NCI-H446 treated with DMSO at 0.1 percent for 48 hours (cell line): ENCODE measurements at regions not wholly inside any gene's neighbourhood (a gene's known extent, or its start where the extent isn't known, plus 50 kb on each side); places are given as distances from the start of the nearest gene placed in this dataset.

ENCODE experiments used
- DNase-seq: peaks from one replicate; lab custom pipeline; 2025; lab: John Stamatoyannopoulos, UW

DNA sequence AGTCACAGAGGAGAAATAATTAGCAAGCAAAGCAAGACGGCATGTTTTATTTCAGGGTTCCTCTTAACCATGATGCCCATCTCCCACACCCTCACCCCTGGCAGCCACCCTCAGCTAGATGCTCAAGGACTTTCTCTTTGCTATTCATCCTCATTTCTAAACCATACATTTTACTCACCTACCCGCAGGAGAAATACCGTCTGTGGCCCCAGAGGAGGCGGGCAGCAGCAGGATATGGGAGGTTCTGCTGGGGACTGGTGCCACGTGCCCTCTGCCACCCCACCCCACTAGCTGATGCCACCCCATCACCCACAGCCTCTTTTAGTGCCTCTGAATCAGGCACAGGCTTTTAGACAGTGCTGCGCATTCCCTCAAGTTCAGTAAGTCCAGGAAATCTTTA is 168.7 kb upstream of the ITGB1 start:
- DNase-seq, result no peak

DNA sequence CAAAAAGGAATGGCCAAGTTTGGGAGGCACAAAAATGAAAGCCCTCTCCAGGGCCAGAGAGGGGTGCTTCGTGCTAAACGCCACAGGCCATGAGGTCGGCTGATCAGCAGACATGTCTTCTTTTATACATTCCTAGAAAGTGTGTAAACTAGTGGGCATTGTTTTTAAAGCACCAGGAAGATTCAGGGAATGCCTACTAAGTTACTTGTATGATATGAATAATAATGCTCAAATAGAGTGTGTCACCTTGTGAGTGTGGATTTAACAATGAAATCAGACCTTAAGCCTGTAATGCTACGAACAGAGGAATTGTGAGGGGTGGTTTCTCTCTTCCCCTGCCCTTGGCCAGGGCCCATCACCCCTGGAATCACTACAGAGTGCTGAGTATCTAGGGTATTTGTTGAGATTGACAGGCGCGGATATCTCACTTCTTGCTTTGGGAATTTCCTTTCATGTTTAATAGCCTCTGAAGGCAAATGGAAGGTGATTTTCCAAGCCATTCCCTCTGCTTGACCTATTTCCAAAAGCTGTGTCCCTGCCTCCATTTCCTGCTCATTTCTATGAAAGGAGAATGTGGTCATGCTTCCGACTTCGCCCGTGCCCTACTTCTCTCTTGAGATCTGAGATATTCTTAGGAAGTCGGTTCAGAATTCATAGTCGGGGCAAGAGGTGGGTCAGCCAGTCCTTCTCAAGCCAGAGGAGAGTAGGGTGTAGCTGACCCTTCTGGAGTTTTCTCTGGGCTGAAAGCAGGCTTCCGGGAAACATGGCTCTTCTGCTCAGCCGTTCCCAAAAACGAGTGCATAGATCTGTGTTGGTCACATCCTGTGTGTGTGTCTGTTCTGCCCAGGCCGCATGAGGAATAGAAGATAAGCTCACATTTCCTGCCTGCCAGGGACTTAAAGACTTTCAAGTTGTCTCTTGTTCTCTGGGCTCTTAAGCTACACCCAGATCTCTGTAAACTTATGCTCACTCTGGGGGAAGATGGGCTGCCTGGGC is 167.8 kb upstream of the ITGB1 start:
- no peak for DNase-seq

DNA sequence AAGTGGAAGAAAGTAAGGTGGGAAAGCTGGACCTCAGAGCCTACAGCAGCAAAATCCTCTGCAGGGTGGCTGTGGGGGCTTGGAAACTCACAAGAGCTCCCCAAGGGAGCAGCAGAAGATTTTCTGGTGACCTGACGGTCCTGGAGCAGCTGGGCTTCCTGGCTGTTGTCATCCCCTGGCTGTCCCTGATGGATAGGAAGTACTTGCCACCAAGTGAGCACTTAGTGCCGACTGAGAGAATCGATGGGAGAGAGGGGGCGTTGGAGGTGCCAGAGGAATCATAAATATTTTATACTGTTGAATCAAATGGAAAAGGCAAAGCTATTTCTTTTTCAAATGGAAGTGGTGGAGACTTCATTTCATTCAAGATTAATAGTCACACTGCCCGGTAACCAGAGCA is 167.1 kb upstream of the ITGB1 start:
- DNase-seq, result no peak

DNA sequence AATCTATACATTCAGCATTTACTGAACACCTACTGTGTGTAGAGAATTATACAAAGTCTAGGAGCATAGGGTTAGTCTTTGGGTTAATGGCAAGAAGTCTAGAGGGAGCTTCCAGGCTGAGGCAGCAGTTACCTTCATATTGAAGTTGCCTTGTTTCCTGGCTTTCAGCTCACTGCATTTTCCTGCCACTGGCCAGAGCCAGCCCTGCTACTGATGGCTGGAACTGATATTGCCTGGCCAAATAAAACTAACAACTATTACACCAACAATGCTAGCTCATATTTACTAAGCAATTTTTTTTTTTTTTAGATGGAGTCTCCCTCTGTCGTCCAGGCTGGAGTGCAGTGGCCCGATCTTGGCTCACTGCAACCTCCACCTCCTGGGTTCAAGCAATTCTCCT is 165.7 kb upstream of the ITGB1 start:
- DNase-seq, result no peak

DNA sequence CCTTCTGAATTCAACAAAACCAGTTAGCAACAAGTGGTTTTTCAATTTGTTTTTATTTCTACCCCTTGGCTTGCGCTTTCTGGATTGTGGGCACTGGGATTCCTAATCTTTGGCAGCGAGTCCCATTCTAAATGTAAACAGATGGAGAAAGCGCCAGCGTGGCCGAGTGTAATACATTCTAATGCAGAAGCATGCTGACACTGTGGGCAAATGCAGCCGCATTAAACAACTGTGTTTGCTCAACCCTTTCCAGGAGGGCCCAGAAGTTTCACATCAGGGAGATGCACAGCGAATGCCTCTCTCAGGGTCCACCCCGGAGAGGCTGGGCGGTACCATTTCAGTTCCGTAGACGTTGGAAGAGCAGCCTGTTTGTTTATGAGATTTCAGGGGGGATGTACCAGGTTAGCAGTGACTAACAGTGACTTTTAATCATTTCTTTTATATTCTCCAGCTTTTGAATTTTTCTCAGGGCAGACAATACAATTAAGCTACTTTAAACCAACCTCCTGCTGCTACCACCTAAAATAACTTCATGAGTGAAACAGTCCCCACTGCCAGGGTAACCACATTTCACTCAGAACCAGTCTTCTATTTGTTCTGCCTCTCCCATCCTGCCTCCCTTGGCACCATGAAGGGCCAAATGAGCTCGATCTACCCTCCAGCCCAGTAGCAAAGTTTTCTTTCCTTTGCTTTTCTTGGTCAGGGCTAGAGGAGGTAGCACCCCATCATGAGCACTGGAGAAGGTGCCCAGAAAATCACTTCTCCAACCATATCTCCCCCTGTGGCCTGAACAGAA is 164.2 kb upstream of the ITGB1 start:
- DNase-seq, result no peak

DNA sequence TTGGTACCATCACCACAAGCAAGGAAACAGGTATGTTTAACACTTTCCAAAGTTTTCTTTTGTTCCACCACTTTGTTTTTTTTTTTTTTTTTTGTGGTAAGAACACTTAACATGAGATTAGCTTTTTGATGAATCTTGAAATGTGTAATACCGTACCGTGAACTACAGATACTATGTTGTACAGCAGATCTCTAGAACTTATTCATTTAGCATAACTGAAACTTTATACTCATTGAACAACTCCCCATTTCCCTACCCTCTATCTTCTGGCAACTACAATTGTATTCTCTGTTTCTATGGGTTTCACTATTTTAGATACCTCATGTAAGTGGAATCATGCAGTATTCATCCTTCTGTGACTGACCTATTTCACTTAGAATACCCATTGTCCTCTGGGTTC is 162.7 kb upstream of the ITGB1 start:
- DNase-seq, result no peak

DNA sequence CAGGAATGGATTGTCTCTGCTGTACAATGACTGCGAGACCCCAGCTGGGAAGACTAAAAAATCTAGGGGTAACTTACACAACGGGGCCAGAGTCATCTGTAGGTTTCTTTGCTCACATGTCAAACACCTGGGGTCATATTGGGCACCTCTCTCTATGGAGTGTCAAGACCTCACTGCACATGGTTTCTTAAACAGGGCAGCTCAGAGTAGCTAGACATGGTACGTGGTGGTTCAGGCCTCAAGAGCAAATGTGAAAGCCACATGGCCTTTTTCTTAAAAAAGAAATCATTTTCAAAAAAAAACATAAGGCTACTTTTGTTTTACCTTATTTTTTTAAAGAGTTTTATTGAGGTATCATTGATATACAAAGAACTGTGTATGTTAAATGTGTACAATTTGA is 162.2 kb upstream of the ITGB1 start:
- DNase-seq, result no peak

DNA sequence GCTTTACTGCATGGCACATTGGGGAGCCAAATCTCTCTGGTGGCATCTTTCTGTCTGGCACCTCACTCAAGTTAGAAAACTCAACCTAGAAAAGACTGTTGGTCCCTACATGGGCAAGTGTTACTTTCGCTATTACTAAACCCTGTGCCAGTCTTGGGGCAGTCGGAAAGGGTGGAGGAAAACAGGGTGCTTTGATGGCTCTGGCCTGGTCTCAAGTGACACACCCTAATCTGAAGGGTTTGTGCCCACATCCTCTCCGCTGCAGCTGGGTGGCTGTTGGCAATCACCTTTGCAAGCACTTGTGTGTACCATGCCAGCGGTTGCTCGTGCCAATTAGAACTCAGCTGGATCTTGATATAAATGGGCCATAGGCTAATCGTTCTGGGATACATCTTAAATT is 159.8 kb upstream of the ITGB1 start:
- no peak for DNase-seq

DNA sequence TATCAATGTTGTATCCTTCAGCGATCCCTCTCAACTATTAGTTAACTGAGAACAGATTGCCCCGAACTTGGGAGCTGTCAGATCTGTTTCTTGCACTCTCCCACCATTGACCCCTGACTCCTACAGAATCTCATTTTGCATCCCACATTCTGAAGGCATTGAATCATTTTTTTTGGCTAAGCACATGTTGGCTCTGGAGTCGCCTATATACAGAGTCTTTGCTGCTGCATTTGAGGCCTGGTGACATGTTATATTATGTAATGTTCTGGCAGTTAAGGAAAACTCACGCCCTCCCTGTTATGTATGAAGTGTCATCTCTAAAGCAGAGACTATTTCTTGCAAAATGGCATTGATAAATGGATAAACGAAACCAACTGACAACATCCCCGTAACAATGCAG is 159.2 kb upstream of the ITGB1 start:
- no peak for DNase-seq

DNA sequence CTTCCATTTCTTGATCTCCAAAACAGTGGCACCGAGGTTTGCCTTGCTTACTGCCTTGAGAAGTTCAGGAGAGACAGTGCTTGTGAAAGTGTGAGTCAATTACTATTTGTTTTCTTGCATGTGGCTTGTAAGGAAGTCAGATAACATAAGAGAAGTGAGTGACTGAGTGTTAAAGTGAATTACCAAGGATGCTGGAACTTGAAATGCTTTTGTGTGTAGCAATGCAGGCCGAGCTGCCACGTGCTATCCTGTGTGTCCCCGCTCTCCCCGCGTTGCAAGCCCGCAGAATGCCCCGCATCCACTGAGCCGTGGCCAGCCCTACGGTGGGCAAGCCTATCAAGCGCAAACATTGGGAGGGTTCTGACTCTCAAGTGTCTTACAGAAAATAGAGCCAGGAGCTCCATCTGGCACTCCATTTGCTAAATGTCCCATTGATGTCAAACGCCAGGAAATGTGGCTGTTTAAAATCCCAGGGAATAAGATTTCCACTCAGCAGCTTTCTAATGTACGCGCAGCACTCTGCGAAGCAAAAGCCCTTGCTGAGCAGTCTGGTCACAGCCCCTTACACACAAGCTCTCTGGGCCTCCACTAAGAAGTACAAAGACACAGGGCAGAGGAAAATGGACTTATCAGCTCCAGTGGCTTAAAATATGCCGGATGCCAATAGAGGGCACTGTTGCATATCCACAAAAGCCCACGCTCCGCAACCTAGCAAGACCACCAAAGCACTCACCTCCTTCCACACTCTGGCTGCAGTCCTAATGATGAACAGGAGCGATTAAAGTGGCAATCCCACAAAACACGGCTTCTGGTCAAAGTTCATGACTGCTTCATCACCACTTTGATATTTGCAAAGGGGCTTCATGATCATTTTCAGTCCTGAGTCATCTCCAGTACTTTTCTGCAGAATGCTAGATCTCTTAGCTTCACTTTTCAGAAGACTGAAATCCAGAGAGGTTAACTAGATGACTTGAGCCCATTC is 158.0 kb upstream of the ITGB1 start:
- DNase-seq, result no peak

DNA sequence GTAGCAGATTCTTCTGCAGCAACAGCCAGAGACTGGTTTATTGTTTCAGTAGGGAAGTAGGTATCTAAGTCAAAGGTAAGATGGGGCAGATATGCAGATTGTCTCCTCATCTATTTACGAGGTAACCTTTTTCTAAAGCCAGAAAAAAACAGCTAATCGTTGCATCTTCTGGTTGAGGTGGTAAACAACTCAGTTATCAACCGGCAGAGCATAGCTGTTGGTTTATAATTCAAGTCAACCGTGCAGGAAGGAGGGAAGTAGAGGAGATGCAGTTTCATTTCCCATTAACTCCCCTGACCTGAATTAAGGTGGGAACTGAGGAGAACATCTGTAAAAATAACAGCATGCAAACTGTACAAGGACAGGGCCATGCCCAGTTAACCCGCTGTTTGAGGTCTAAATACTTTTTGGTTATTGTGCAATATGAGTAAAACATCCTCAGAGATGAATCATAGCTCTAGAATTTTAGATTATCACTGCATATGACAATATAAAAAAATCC is 156.5 kb upstream of the ITGB1 start:
- DNase-seq, result no peak

DNA sequence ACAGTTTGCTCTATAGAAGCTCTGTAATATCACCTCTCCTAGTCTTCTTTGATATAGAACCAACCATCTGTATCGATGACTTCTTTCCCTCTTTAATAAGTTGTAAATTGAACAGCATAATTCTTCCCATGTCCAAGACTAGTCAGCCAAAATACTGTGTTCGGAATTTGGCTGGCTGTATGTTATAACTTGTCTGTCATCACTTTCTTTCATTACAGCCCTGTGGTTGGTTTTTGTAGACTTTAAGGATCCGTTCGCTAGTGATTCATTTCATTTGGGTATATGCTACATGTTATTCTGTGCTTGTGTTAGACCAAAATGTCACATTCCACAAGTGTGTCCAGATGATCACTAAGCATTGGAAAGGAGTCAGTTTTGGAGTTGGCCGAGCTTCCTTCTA is 155.4 kb upstream of the ITGB1 start:
- DNase-seq, result no peak

DNA sequence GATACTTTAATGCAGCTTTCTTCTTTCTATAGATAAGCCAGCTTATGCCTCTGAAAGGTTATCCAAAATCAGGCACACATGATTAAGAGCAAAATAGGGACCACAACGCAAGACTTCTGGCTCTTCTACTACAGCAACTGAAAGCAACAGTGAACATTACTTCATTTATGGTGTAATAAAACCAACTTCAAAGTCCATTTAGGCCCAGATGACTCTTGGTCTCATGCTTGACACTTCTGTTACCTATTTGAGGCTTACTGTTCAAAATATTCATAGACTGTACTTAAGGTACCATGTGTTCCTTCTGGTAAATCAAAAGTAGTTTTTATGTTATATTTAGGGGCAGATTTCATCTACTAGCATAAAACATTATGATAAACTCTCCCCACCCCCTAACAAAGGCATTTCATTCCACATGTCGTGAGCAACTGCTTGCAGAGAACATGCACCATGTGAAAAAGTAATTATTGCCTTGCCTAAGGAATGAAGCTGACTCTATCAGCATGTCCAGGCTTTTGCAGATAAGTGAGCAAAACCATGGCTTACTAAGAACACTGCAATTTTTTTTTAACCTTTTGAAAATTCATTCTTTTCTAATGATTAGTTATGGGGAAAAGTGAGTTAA is 154.9 kb upstream of the ITGB1 start:
- no peak for DNase-seq

DNA sequence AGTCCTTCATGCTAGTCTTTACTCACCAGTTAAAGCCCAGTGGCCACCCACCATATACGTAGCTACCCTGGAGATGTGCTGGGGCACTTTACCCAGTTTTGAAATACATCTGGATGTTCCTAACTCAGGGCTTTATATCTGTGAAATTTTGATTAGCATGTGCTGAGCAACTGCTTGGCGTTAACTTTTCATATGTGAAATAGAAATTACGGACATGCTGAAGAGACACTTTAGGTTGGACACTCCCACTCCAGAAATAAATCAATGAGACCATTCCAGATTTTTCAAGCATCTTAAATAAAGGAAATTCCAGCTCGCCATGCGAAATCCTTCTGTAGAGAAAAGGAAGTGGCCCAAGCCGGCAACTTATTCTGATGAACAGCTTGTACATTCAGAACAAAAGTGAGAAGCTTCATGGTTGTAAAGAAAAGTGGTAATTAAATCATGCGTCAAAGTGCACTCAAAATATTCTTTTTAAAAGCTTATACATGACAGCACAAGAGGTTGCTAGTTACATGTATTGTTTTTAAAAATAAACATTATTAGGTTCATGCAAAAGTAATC is 153.5 kb upstream of the ITGB1 start:
- DNase-seq, result no peak

DNA sequence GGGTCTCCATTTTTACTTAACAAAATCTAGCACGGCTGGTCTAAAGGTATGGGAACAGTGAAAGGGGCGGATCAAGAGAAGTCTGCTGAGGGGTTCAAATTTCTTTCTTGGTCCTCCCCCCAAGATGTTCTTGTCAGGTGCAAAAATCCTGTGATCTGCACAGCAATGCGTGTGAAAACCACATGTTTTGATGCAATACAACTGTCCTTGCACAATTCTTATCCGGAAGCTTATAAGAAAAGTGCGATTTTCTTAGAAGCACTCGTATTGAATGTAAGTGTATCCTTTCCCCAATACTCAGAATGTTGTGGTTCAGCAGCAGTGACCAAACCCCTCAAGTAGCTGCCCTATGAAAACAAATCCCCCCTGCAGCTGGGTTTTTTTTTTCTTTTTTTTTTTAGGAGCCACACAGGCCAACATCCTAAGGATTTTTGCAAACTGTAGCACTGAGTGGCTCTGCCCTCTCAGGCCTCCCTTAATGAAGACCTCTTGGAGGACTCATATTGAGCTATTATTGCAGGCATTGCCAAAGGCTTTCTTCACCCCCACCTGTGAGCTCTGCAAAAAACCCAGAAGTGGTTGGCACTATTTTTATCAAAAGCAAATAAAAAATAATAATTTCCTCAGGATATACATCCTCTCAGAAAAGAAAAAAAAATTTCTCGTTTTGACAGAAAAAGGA is 151.9 kb upstream of the ITGB1 start:
- DNase-seq, result no peak

DNA sequence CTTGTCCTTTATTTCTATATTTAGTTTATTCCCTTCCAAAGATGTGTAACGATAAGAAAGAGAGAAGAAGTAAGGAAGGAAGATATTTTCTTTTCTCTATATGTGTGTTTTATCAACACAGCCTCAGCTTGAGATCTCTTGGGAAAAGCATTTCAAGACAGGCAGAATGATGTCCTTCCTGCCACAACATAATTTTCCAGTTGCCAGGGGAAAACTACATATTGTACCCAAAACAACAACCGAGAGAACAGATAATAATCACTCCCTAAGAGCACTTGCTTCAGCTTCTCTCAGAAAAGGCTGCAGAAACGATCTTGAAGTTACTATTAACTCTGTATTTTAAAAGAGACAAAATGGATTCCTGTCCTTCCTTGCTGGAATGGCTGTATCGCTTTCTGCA is 151.4 kb upstream of the ITGB1 start:
- no peak for DNase-seq

DNA sequence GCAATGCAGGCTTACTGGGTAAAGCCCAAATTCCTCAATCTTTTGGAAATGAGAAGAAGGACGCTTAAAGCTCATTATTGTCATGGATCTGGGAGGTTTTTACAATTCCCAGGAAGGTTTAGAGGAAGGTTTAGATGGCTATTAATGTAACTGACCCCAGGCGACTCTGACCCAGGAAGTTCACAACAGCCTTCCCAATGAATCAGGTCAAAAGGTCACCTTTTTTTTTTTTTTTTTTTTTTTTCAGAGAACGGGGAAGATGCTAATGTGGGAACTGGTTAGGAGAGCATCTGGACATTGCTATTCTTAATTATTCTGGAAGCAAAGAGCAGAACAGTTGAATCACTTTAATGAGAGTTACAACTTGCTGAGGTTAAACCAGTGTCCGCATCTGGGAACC is 149.9 kb upstream of the ITGB1 start:
- DNase-seq, result no peak

DNA sequence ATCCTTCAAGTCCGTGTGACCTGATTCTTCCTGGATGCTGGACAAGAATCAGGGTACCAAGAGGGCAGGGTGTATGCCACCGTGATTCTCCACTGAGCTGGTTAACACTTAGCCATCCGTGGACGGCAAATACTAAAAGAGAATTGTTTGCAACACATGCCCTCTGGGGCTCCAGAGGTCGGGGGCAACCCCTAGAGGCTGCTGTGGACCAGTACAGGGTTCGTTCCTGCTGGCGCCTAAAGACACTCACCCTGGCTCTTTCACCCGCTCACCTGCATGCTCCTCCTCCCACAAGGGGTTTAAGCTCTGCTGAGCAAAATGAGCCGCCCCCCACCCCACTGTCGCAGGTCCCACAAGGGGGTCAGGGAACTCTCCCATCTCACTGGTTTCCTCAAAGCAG is 148.7 kb upstream of the ITGB1 start:
- DNase-seq, result no peak

DNA sequence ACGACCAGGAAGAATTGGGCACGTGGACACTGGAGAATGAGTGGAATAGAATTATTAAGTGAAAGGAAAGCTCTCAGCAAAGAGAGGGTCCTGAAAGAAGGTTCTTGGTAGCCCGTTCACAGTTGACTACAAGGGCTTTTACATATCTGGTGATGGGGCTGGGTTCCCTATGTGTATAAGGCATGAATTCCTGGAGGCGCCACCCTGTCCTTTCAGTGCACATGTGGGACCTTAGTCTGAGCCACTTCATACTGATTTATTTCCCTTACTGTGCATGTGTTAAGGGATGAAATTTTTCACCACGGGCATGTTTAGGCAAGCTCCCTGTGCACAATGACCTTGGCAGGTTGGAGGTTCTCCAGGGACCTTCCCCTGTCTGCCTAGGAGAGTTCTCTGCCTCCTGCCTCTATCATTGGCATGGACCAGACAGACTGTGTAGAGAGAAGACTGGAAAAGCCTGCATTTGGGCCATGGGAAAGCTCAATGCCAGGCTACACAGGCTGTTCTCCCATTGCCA is 145.9 kb upstream of the ITGB1 start:
- no peak for DNase-seq

DNA sequence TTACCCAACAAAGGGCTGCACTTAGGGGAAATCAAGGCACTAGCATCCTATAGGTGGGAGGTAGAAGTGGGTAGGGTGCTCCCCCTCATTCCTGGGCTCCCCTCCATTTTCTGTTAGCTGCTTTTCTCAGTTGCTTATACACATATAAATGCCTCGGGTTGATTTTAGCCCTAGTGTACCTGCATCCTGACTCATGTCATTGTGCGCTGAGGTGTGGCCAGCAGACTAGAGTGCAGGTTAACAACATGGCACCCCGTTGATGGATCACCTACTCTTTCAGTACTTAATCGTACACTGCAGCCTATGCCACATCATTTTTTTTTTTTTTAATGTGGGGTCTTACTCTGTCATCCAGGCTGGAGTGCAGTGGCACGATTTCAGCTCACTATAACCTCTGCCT is 144.0 kb upstream of the ITGB1 start:
- DNase-seq, result no peak
